H54 (cell line): ENCODE measurements at regions not wholly inside any gene's neighbourhood (a gene's known extent, or its start where the extent isn't known, plus 50 kb on each side); places are given as distances from the start of the nearest gene placed in this dataset.
"Not testable (repeated sequence)": the region's sequence is repeated elsewhere in the genome, so short reads cannot be mapped to it uniquely, and the experiment has no call there.

Source experiments
- DNase-seq: peaks from one replicate; pipeline ENCODE4 v3.0.0; 2011; ENCODE audit warnings: low spot score, mixed read lengths; ENCODE audit not compliant: insufficient read length
- FAIRE-seq: peaks from 3 replicates; lab custom pipeline; 2011; peaks lifted over from hg19 to GRCh38; lab: Jason Lieb, UNC

- FAIRE-seq, DNase-seq: not testable (repeated sequence)
These were observed 295.6 kb downstream of the RTP5 start for GRCh38 chr2:242165115-242165514.

GRCh38 chr2:242171290-242171689, 301.8 kb downstream of the RTP5 start:
- DNase-seq, FAIRE-seq: not testable (repeated sequence)
